HepG2 (cell line): ENCODE measurements at regions not wholly inside any gene's neighbourhood (a gene's known extent, or its start where the extent isn't known, plus 50 kb on each side); places are given as distances from the start of the nearest gene placed in this dataset.
A peak's percentile ranks its signal among the peaks of the same experiment; 100 is the strongest.

Experiments used
- ASH2L ChIP-seq: fragments of 300-600, 200-600 bp; sonication (generic); IDR thresholded peaks from 2 replicates; pipeline ENCODE4 v1.7.0; 2017; ENCODE audit warnings: low read depth, mild to moderate bottlenecking, moderate library complexity, mixed read lengths, low read length; ENCODE audit not compliant: insufficient read length
- FOXK2 ChIP-seq: fragments of 450-650 bp; IDR thresholded peaks from 2 replicates; pipeline ENCODE4 v1.6.1; 2016
- HNF4G ChIP-seq, 2 experiments: sonication (generic) in 1 of 2; formaldehyde crosslinking in 1 of 2; IDR thresholded peaks; 2 replicates each; pipeline versions ENCODE4 v1.4.0 to v1.6.1; 2011 to 2020; ENCODE audit warnings: borderline replicate concordance in 2 of 2, low read depth in 2 of 2, mild to moderate bottlenecking in 2 of 2, low read length in 1 of 2, missing genetic modification reagents in 1 of 2, moderate library complexity in 1 of 2
- HOXA3 ChIP-seq: sonication (generic); formaldehyde crosslinking; IDR thresholded peaks from 2 replicates; pipeline ENCODE4 v1.5.0; 2020; ENCODE audit warnings: missing genetic modification reagents
- JUNB ChIP-seq: sonication (generic); formaldehyde crosslinking; IDR thresholded peaks from 2 replicates; pipeline ENCODE4 v1.8.0; 2022; ENCODE audit warnings: missing genetic modification reagents, mild to moderate bottlenecking, borderline replicate concordance
- MTERF4 ChIP-seq: sonication (generic); formaldehyde crosslinking; IDR thresholded peaks from 2 replicates; pipeline ENCODE4 v1.8.0; 2023; ENCODE audit warnings: mild to moderate bottlenecking, missing genetic modification reagents
- PRDM15 ChIP-seq: sonication (generic); formaldehyde crosslinking; IDR thresholded peaks from 2 replicates; pipeline ENCODE4 v1.4.0; 2020; ENCODE audit warnings: missing genetic modification reagents
- PRPF4 ChIP-seq: fragments of 200-400 bp; formaldehyde crosslinking; IDR thresholded peaks from 2 replicates; pipeline ENCODE4 v1.6.1; 2016; ENCODE audit warnings: low read length, low read depth; ENCODE audit not compliant: poor library complexity, severe bottlenecking
- SKI ChIP-seq: fragments of 450-650 bp; IDR thresholded peaks from one replicate; pipeline ENCODE4 v1.6.1; 2018; ENCODE audit warnings: mild to moderate bottlenecking; ENCODE audit not compliant: partially characterized antibody
- ZC3H4 ChIP-seq: sonication (generic); formaldehyde crosslinking; IDR thresholded peaks from 2 replicates; pipeline ENCODE4 v1.4.0; 2020; ENCODE audit warnings: missing genetic modification reagents, borderline replicate concordance
- ZNF224 ChIP-seq: sonication (generic); formaldehyde crosslinking; IDR thresholded peaks from 2 replicates; pipeline ENCODE4 v1.5.0; 2020; ENCODE audit warnings: mild to moderate bottlenecking, missing genetic modification reagents
- ZNF30 ChIP-seq: sonication (generic); formaldehyde crosslinking; IDR thresholded peaks from 2 replicates; pipeline ENCODE4 v1.5.0; 2020; ENCODE audit warnings: mild to moderate bottlenecking, missing genetic modification reagents
- ZNF331 ChIP-seq: sonication (generic); formaldehyde crosslinking; IDR thresholded peaks from 2 replicates; pipeline ENCODE4 v1.4.0; 2020; ENCODE audit warnings: missing genetic modification reagents
- ZNF362 ChIP-seq: sonication (generic); formaldehyde crosslinking; IDR thresholded peaks from 2 replicates; pipeline ENCODE4 v1.4.0; 2020; ENCODE audit warnings: missing genetic modification reagents, mild to moderate bottlenecking, borderline replicate concordance
- ZNF776 ChIP-seq: sonication (generic); formaldehyde crosslinking; IDR thresholded peaks from 2 replicates; pipeline ENCODE4 v1.4.0; 2020; ENCODE audit warnings: mild to moderate bottlenecking, missing genetic modification reagents
- ZNF816 ChIP-seq: sonication (generic); formaldehyde crosslinking; IDR thresholded peaks from 2 replicates; pipeline ENCODE4 v1.8.0; 2022; ENCODE audit warnings: missing genetic modification reagents, mild to moderate bottlenecking, borderline replicate concordance
- ZNF839 ChIP-seq: sonication (generic); formaldehyde crosslinking; IDR thresholded peaks from 2 replicates; pipeline ENCODE4 v1.4.0; 2020; ENCODE audit warnings: missing genetic modification reagents, mild to moderate bottlenecking, borderline replicate concordance
- ZNF879 ChIP-seq: sonication (generic); formaldehyde crosslinking; IDR thresholded peaks from 2 replicates; pipeline ENCODE4 v1.8.1; 2023; ENCODE audit warnings: missing genetic modification reagents
- TF ChIP-seq, protein P1 (sequence below): sonication (generic); formaldehyde crosslinking; IDR thresholded peaks from 2 replicates; pipeline ENCODE4 v1.4.0; 2020; ENCODE audit warnings: missing genetic modification reagents, low read depth, mild to moderate bottlenecking, borderline replicate concordance
- TF ChIP-seq, protein P2 (sequence below): sonication (generic); formaldehyde crosslinking; IDR thresholded peaks from 2 replicates; pipeline ENCODE4 v1.9.0; 2021; ENCODE audit warnings: missing genetic modification reagents, mild to moderate bottlenecking, borderline replicate concordance

- TF ChIP-seq JUNB (CRISPR knock-in tag), result peak; percentile 32; the same call in 1 of the 2 replicates
- no peak for TF ChIP-seq ZNF30
- no peak for TF ChIP-seq ZC3H4 (CRISPR knock-in tag)
- TF ChIP-seq, protein P1, sequence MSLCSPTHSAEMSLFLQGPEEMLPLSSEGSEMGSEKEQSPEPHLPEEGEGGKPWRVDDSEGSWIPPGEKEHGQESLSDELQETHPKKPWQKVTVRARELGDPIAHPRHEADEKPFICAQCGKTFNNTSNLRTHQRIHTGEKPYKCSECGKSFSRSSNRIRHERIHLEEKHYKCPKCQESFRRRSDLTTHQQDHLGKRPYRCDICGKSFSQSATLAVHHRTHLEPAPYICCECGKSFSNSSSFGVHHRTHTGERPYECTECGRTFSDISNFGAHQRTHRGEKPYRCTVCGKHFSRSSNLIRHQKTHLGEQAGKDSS (CRISPR knock-in tag), result peak; percentile 15; the same call in 1 of the 2 replicates
- TF ChIP-seq MTERF4 (CRISPR knock-in tag), result no peak
- TF ChIP-seq FOXK2, result peak; percentile 97
- TF ChIP-seq ZNF879 (CRISPR knock-in tag), result 0 out of 2 replicates have a peak, but pooled peaks have one; percentile 24
- TF ChIP-seq PRPF4, result no peak
- TF ChIP-seq ZNF224 (CRISPR knock-in tag), result no peak; the same call in 1 of the 2 replicates
- TF ChIP-seq, protein P2, sequence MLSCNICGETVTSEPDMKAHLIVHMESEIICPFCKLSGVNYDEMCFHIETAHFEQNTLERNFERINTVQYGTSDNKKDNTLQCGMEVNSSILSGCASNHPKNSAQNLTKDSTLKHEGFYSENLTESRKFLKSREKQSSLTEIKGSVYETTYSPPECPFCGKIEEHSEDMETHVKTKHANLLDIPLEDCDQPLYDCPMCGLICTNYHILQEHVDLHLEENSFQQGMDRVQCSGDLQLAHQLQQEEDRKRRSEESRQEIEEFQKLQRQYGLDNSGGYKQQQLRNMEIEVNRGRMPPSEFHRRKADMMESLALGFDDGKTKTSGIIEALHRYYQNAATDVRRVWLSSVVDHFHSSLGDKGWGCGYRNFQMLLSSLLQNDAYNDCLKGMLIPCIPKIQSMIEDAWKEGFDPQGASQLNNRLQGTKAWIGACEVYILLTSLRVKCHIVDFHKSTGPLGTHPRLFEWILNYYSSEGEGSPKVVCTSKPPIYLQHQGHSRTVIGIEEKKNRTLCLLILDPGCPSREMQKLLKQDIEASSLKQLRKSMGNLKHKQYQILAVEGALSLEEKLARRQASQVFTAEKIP (CRISPR knock-in tag), result no peak
- peak; percentile 96 for TF ChIP-seq HNF4G (IDR thresholded peaks at IDR 0.05; ENCODE audit: borderline replicate concordance, low read depth, low read length)
- TF ChIP-seq HNF4G (CRISPR knock-in tag; IDR thresholded peaks at IDR 0.05; ENCODE audit: borderline replicate concordance, low read depth), result peak; percentile 90
- peak; percentile 74; the same call in 1 of the 2 replicates for TF ChIP-seq HOXA3 (CRISPR knock-in tag)
- TF ChIP-seq ASH2L, result peak; percentile 86
- TF ChIP-seq ZNF776, result no peak
- peak; percentile 80 for TF ChIP-seq SKI
- TF ChIP-seq ZNF816 (CRISPR knock-in tag), result peak; percentile 55; the same call in 1 of the 2 replicates
- TF ChIP-seq ZNF362 (CRISPR knock-in tag), result peak; percentile 47; the same call in 1 of the 2 replicates
- TF ChIP-seq PRDM15 (CRISPR knock-in tag), result no peak
- peak; percentile 94 for TF ChIP-seq ZNF331 (CRISPR knock-in tag)
- TF ChIP-seq ZNF839 (CRISPR knock-in tag), result no peak
These were observed 69.7 kb upstream of the DHRS4 start (continued) for GRCh38 chr14:23883684-23884540.
